ENCODE measurements at regions not wholly inside any gene's neighbourhood (a gene's known extent, or its start where the extent isn't known, plus 50 kb on each side); places are given as distances from the start of the nearest gene placed in this dataset.

DNA sequence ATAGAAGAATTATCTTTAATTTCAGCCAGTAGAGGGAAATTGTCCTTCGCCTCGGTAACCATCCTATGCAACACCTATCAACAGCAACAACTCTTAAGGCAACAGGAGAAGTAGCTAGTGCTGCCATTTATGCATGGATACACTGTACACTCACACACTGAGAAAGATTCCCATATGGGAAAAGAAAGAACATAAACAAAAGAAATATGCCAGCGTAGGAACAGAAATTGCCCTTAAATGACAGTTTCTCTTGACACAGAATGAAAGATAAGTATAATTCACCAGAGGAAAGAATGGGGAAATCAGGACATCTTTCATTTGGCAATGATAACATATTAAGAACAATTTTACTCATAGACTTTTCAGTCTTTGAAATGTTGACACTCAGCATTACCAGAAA lies 466.9 kb downstream of the BCAT1 start:
- TF ChIP-seq PCBP1 (IDR thresholded peaks at IDR 0.05; ENCODE audit: low read depth, low read length, poor library complexity, severe bottlenecking) (no peak), TARDBP (IDR thresholded peaks at IDR 0.05) (no peak), EP300 (IDR thresholded peaks at IDR 0.05; ENCODE audit: low read length) (no peak), MXI1 (IDR thresholded peaks at IDR 0.05; ENCODE audit: low read depth, low read length) (no peak), POLR2A (conservative IDR thresholded peaks at IDR 0.05) (no peak), ZNF224 (CRISPR knock-in tag; IDR thresholded peaks at IDR 0.05) (no peak), SRSF1 (IDR thresholded peaks at IDR 0.05; ENCODE audit: low read depth, low read length) (no peak), SRF (CRISPR knock-in tag; IDR thresholded peaks at IDR 0.05) (no peak)
- TF ChIP-seq, protein P1, sequence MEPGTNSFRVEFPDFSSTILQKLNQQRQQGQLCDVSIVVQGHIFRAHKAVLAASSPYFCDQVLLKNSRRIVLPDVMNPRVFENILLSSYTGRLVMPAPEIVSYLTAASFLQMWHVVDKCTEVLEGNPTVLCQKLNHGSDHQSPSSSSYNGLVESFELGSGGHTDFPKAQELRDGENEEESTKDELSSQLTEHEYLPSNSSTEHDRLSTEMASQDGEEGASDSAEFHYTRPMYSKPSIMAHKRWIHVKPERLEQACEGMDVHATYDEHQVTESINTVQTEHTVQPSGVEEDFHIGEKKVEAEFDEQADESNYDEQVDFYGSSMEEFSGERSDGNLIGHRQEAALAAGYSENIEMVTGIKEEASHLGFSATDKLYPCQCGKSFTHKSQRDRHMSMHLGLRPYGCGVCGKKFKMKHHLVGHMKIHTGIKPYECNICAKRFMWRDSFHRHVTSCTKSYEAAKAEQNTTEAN (CRISPR knock-in tag; IDR thresholded peaks at IDR 0.05), result no peak
